ENCODE measurements at regions not wholly inside any gene's neighbourhood (a gene's known extent, or its start where the extent isn't known, plus 50 kb on each side); places are given as distances from the start of the nearest gene placed in this dataset.
"Not testable (repeated sequence)": the region's sequence is repeated elsewhere in the genome, so short reads cannot be mapped to it uniquely, and the experiment has no call there.

- DNase-seq = no peak
- peaks cover 11% of the 10 kb centered on the region for H3K4me1 ChIP-seq
- no peaks in the 10 kb centered on the region for H3K27me3 ChIP-seq (ENCODE audit: low read depth)
- H3K4me3 ChIP-seq = no peak overlapping the region
- intact Hi-C loops (cut with micrococcal nuclease) = no loop called here
- H3K36me3 ChIP-seq = no peaks in the 10 kb centered on the region
- no peak for TF ChIP-seq CTCF (IDR thresholded peaks at IDR 0.05; ENCODE audit: borderline replicate concordance)
- no peaks in the 10 kb centered on the region for H3K9me3 ChIP-seq (replicated peaks)
- H3K27ac ChIP-seq (replicated peaks) = no peak overlapping the region
Measured at GRCh38 chr11:24411791-24412190, 85.1 kb upstream of the LUZP2 start.

GRCh38 chr11:24412722-24413121, 84.1 kb upstream of the LUZP2 start:
- H3K9me3 ChIP-seq (replicated peaks) = no peaks in the 10 kb centered on the region
- no peak overlapping the region for H3K27ac ChIP-seq (replicated peaks)
- H3K4me3 ChIP-seq = no peak overlapping the region
- intact Hi-C loops (cut with micrococcal nuclease) = no loop called here
- no peaks in the 10 kb centered on the region for H3K27me3 ChIP-seq (ENCODE audit: low read depth)
- H3K4me1 ChIP-seq = peaks cover 10% of the 10 kb centered on the region
- H3K36me3 ChIP-seq = no peaks in the 10 kb centered on the region
- no peak for DNase-seq
- TF ChIP-seq CTCF (IDR thresholded peaks at IDR 0.05; ENCODE audit: borderline replicate concordance) = no peak

- intact Hi-C loops (cut with micrococcal nuclease) = no loop called here
- Histone ChIP-seq H3K4me3 (no peak overlapping the region), H3K4me1 (peaks cover 4% of the 10 kb centered on the region), H3K27ac (replicated peaks) (no peak overlapping the region), H3K27me3 (ENCODE audit: low read depth) (no peaks in the 10 kb centered on the region), H3K9me3 (replicated peaks) (no peaks in the 10 kb centered on the region), H3K36me3 (no peaks in the 10 kb centered on the region)
- no peak for TF ChIP-seq CTCF (IDR thresholded peaks at IDR 0.05; ENCODE audit: borderline replicate concordance)
- no peak for DNase-seq
Measured at GRCh38 chr11:24413391-24413790, 83.5 kb upstream of the LUZP2 start.

- DNase-seq; intact Hi-C loops (cut with micrococcal nuclease); H3K9me3 ChIP-seq (replicated peaks); H3K27me3 ChIP-seq (ENCODE audit: low read depth); H3K27ac ChIP-seq (replicated peaks); H3K4me1 ChIP-seq; H3K4me3 ChIP-seq; H3K36me3 ChIP-seq: not testable (repeated sequence)
Measured at GRCh38 chr11:24415955-24416636, 80.8 kb upstream of the LUZP2 start.

GRCh38 chr11:24421766-24422165, 75.1 kb upstream of the LUZP2 start:
- intact Hi-C loops (cut with micrococcal nuclease) = no loop called here
- no peak for TF ChIP-seq CTCF (IDR thresholded peaks at IDR 0.05; ENCODE audit: borderline replicate concordance)

GRCh38 chr11:24422376-24422775, 74.5 kb upstream of the LUZP2 start:
- Histone ChIP-seq H3K27ac (replicated peaks) (no peak overlapping the region), H3K4me3 (no peak overlapping the region), H3K9me3 (replicated peaks) (no peaks in the 10 kb centered on the region), H3K27me3 (ENCODE audit: low read depth) (no peaks in the 10 kb centered on the region), H3K36me3 (no peaks in the 10 kb centered on the region), H3K4me1 (no peaks in the 10 kb centered on the region)
- intact Hi-C loops (cut with micrococcal nuclease) = no loop called here
- no peak for DNase-seq
- TF ChIP-seq CTCF (IDR thresholded peaks at IDR 0.05; ENCODE audit: borderline replicate concordance) = no peak

More at GRCh38 chr11:24421766-24422165, 75.1 kb upstream of the LUZP2 start:
- H3K4me3 ChIP-seq = no peak overlapping the region
- H3K4me1 ChIP-seq = no peaks in the 10 kb centered on the region
- no peaks in the 10 kb centered on the region for H3K36me3 ChIP-seq
- H3K9me3 ChIP-seq (replicated peaks) = no peaks in the 10 kb centered on the region
- DNase-seq = no peak
- no peaks in the 10 kb centered on the region for H3K27me3 ChIP-seq (ENCODE audit: low read depth)
- H3K27ac ChIP-seq (replicated peaks) = no peak overlapping the region
